Activated naive CD4-positive, alpha-beta T cell treated with anti-CD3 and anti-CD28 coated beads, Interleukin-2, amount 10 ng/mL, durations not matched to agents 7 days and 5 days (primary cell): ENCODE measurements at regions not wholly inside any gene's neighbourhood (a gene's known extent, or its start where the extent isn't known, plus 50 kb on each side); places are given as distances from the start of the nearest gene placed in this dataset.
"Not testable (repeated sequence)": the region's sequence is repeated elsewhere in the genome, so short reads cannot be mapped to it uniquely, and the experiment has no call there.

Experiments
- CTCF ChIA-PET: fragments of 350-600 bp; sonication (Branson Sonifier 250); formaldehyde crosslinking; loops from one replicate; lab custom pipeline; 2021; ENCODE audit warnings: antibody characterized with exemption; lab: Charles Lee
- DNase-seq: peaks from one replicate; pipeline ENCODE4 v3.0.0-alpha.2; 2020
- H3K27ac Mint-ChIP-seq: one replicate; pipeline ENCODE4 v1.8.0; 2021; ENCODE audit warnings: mild to moderate bottlenecking, moderate library complexity, mixed read lengths
- H3K27me3 Mint-ChIP-seq: one replicate; pipeline ENCODE4 v1.8.0; 2021; ENCODE audit warnings: mild to moderate bottlenecking, mixed read lengths
- H3K36me3 Mint-ChIP-seq: one replicate; pipeline ENCODE4 v1.8.0; 2021; ENCODE audit warnings: mixed read lengths
- H3K4me1 Mint-ChIP-seq: one replicate; pipeline ENCODE4 v1.8.0; 2021; ENCODE audit warnings: mixed read lengths
- H3K4me3 Mint-ChIP-seq: one replicate; pipeline ENCODE4 v1.8.0; 2021; ENCODE audit warnings: mild to moderate bottlenecking, moderate library complexity, mixed read lengths
- H3K9me3 Mint-ChIP-seq: one replicate; pipeline ENCODE4 v1.8.0; 2021; ENCODE audit warnings: mixed read lengths

GRCh38 chr5:52013523-52013922 is 630.3 kb downstream of the ISL1 start:
- Mint-ChIP-seq H3K9me3 (no peaks in the 10 kb centered on the region), H3K36me3 (no peaks in the 10 kb centered on the region), H3K4me1 (no peaks in the 10 kb centered on the region), H3K27ac (no peak overlapping the region), H3K27me3 (no peaks in the 10 kb centered on the region), H3K4me3 (no peak overlapping the region)
- CTCF ChIA-PET, result no interaction called here
- DNase-seq, result no peak

DNA sequence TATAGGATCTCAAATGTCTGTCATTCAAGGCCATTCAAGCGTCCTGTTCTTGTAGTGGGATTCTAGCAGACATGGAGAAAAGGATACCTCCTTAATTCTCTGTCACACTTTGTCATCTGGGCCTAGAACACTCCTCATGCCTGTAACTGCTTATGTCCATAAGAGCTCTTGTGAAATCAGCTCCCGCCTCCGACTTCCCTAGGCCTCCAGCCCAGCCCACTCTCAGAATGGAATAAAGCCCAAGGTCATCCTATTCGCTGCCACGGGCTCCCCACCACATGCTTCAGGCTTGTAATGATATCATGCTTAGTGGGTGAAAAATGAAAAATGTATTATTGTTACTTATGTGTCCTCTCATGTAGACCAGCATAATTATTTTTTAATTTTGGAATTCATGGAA is 632.5 kb downstream of the ISL1 start:
- Mint-ChIP-seq H3K9me3 (no peaks in the 10 kb centered on the region), H3K27me3 (no peaks in the 10 kb centered on the region), H3K27ac (no peak overlapping the region), H3K4me3 (no peak overlapping the region), H3K36me3 (no peaks in the 10 kb centered on the region), H3K4me1 (no peaks in the 10 kb centered on the region)
- CTCF ChIA-PET, result no interaction called here
- DNase-seq, result no peak

- H3K4me3 Mint-ChIP-seq, result no peak overlapping the region
- no peak for DNase-seq
- H3K4me1 Mint-ChIP-seq, result no peaks in the 10 kb centered on the region
- no peak overlapping the region for H3K27ac Mint-ChIP-seq
- no peaks in the 10 kb centered on the region for H3K27me3 Mint-ChIP-seq
- H3K36me3 Mint-ChIP-seq, result no peaks in the 10 kb centered on the region
- no peaks in the 10 kb centered on the region for H3K9me3 Mint-ChIP-seq
- CTCF ChIA-PET, result no interaction called here
Measured at GRCh38 chr5:52017567-52017966, 634.3 kb downstream of the ISL1 start.

DNA sequence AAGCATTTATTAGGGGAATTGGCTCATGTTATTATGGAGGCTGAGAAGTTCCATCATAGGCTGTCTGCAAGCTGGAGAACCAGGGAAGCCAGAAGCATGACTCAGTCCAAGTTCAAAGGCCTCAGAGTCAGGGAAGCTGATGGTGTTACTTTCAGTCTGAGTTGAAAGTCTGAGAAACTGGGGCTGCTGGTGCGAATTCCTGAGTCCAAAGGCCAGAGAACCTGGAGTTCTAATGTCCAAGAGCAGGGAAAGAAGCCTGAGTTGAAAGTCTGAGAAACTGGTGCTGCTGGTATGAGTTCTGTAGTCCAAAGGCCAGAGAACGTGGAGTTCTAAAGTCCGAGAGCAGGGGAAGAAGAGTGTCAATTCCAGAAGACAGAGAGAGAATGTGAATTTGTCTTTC is 641.1 kb downstream of the ISL1 start:
- H3K4me1 Mint-ChIP-seq, result no peaks in the 10 kb centered on the region
- CTCF ChIA-PET, result no interaction called here
- no peaks in the 10 kb centered on the region for H3K36me3 Mint-ChIP-seq
- H3K4me3 Mint-ChIP-seq, result no peak overlapping the region
- H3K27me3 Mint-ChIP-seq, result no peaks in the 10 kb centered on the region
- H3K9me3 Mint-ChIP-seq, result peaks cover 2% of the 10 kb centered on the region
- no peak for DNase-seq
- H3K27ac Mint-ChIP-seq, result no peak overlapping the region

DNA sequence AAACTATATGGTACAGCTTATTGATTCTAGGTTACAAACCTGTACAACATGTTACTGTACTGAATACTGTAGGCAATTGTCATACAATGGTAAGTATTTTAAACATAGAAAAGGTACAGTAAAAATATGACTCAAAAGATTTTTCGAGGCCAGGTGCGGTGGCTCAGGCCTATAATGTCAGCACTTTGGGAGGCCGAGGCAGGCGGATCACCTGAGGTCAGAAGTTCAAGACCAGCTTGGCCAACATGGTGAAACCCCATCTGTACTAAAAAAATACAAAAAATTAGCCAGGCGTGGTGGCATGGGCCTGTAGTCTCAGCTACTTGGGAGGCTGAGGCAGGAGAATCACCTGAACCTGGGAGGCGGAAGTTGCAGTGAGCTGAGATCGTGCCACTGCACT is 646.6 kb downstream of the ISL1 start:
- H3K27me3 Mint-ChIP-seq, DNase-seq, H3K9me3 Mint-ChIP-seq, H3K4me3 Mint-ChIP-seq, H3K27ac Mint-ChIP-seq, CTCF ChIA-PET, H3K36me3 Mint-ChIP-seq, H3K4me1 Mint-ChIP-seq: not testable (repeated sequence)

GRCh38 chr5:52041842-52042241 is 658.6 kb downstream of the ISL1 start:
- Mint-ChIP-seq H3K36me3 (no peaks in the 10 kb centered on the region), H3K4me3 (no peak overlapping the region), H3K27ac (no peak overlapping the region), H3K4me1 (no peaks in the 10 kb centered on the region), H3K27me3 (no peaks in the 10 kb centered on the region), H3K9me3 (no peaks in the 10 kb centered on the region)
- CTCF ChIA-PET, result no interaction called here
- DNase-seq, result no peak

DNA sequence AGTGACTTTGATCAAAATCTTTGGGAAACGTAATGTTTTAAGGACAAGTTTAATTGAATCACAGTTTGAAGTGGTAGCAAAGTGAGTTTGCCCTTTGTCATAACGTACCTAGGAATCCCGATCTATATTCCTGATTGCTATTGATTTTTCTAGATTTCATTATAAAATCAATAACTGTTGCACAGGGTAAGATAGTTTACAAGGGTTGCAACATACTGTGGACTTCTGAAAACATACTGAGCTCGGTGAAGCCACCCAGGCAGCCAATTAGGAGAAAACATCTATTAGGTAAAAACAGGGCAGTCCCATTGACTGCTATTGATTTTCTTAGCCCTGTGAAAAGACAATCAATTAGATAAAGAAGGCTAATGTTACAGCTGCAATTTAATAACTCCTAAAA is 659.9 kb downstream of the ISL1 start:
- no peak overlapping the region for H3K27ac Mint-ChIP-seq
- no peaks in the 10 kb centered on the region for H3K36me3 Mint-ChIP-seq
- no peak for DNase-seq
- CTCF ChIA-PET, result no interaction called here
- H3K9me3 Mint-ChIP-seq, result peaks cover 2% of the 10 kb centered on the region
- no peak overlapping the region for H3K4me3 Mint-ChIP-seq
- H3K4me1 Mint-ChIP-seq, result no peaks in the 10 kb centered on the region
- H3K27me3 Mint-ChIP-seq, result no peaks in the 10 kb centered on the region

DNA sequence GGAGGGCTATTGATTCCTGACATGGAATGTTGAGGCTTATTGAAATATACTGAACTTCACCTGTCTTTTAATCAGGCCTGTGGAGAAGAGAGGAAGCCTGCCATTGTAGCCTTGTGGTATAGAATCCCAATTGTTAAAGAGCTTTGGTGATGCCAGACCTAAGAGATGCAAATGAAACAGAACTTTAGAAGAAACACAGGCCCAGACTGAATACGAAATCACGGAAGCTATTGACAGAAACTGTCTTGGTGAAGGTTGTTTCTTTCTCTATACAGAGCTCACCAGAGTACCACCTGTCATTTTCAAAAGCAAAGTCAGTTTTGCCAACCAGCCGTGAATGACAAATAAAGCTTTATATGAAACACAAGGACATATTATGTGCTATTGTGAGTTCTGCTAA is 660.3 kb downstream of the ISL1 start:
- H3K4me1 Mint-ChIP-seq, result no peaks in the 10 kb centered on the region
- CTCF ChIA-PET, result no interaction called here
- H3K4me3 Mint-ChIP-seq, result no peak overlapping the region
- H3K36me3 Mint-ChIP-seq, result no peaks in the 10 kb centered on the region
- no peak for DNase-seq
- no peak overlapping the region for H3K27ac Mint-ChIP-seq
- no peaks in the 10 kb centered on the region for H3K27me3 Mint-ChIP-seq
- peaks cover 2% of the 10 kb centered on the region for H3K9me3 Mint-ChIP-seq

- no peak overlapping the region for H3K27ac Mint-ChIP-seq
- DNase-seq, result no peak
- CTCF ChIA-PET, result no interaction called here
- no peaks in the 10 kb centered on the region for H3K36me3 Mint-ChIP-seq
- H3K4me3 Mint-ChIP-seq, result no peak overlapping the region
- H3K9me3 Mint-ChIP-seq, result peaks cover 2% of the 10 kb centered on the region
- no peaks in the 10 kb centered on the region for H3K27me3 Mint-ChIP-seq
- H3K4me1 Mint-ChIP-seq, result no peaks in the 10 kb centered on the region
Measured at GRCh38 chr5:52051759-52052158, 668.5 kb downstream of the ISL1 start.

DNA sequence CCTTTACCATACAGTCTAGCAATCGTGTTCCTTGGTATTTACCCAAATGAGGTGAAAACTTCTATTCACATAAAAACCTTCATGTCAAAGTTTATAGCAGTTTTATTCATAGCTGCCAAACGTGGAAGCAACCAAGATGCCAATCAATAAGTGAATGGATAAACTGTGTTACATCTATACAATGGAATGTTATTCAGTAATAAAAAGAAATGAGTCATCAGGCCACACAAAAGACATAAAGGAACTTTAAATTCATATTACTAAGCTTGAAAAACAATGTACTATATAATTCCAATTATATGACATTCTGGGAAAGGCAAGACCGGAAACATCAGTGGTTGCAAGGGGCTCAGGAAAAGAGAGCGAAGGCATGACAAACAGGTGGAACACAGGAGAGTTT is 679.9 kb downstream of the ISL1 start:
- no peak for DNase-seq
- CTCF ChIA-PET, result no interaction called here
- H3K9me3 Mint-ChIP-seq, result peaks cover 5% of the 10 kb centered on the region
- H3K4me3 Mint-ChIP-seq, result no peak overlapping the region
- H3K27me3 Mint-ChIP-seq, result no peaks in the 10 kb centered on the region
- no peaks in the 10 kb centered on the region for H3K36me3 Mint-ChIP-seq
- no peak overlapping the region for H3K27ac Mint-ChIP-seq
- no peaks in the 10 kb centered on the region for H3K4me1 Mint-ChIP-seq

- Mint-ChIP-seq H3K4me1 (no peaks in the 10 kb centered on the region), H3K4me3 (no peak overlapping the region), H3K27ac (no peak overlapping the region), H3K9me3 (peaks cover 5% of the 10 kb centered on the region), H3K36me3 (no peaks in the 10 kb centered on the region), H3K27me3 (no peaks in the 10 kb centered on the region)
- DNase-seq, result no peak
- CTCF ChIA-PET, result no interaction called here
Measured at GRCh38 chr5:52065182-52065581, 681.9 kb downstream of the ISL1 start.

DNA sequence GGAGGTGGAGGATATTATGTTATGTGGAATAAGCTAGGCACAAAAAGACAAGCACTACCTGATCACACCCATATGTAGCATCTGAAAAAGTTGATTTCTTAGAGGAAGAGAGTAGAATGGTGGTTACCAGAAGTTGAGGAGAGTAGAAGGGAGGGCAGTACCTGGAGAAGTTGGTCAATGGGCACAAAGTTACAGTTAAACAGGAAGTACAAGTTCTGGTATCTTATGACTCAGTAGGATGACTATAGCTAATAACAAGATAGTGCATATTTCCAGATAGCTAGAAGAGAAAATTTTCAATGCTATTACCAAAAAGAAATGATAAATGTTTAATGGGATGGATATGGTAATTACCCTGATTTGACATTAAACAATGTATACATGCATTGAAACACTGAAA is 686.7 kb downstream of the ISL1 start:
- CTCF ChIA-PET, result no interaction called here
- Mint-ChIP-seq H3K27me3 (no peaks in the 10 kb centered on the region), H3K4me1 (no peaks in the 10 kb centered on the region), H3K36me3 (no peaks in the 10 kb centered on the region), H3K9me3 (peaks cover 6% of the 10 kb centered on the region), H3K4me3 (no peak overlapping the region), H3K27ac (no peak overlapping the region)
- DNase-seq, result no peak

DNA sequence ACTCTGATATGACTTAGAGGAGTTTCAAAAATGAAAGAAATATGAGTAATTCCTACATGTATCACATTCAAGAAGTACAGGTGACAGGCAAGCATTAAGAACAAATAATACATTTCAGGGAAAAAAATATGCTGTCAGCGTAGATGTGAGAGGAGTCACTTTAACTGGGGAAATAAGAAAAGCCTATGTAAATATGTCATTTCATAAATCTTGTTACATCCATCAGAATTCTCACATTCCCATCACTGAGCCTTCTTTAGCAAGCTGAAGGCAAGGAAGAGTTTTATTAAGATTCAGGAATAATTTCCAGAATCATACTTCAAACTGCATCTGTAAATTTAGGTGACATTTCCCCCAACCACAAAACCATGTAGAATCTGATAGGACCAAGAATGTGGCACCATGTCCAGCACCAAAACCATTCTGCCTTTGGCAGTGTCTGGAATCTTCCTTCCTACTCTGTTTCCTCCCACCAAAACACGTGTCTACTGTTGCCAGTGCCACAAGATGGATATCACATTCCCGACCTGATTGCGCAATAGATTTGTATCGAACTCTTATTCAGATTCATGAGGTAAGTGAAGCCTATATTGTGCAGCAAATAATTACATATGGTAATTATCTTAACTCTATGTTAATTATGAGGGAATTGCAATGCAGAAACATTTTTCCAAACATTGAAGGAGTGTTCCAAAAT is 690.9 kb downstream of the ISL1 start:
- H3K36me3 Mint-ChIP-seq, result no peaks in the 10 kb centered on the region
- no peaks in the 10 kb centered on the region for H3K27me3 Mint-ChIP-seq
- no peak overlapping the region for H3K4me3 Mint-ChIP-seq
- H3K9me3 Mint-ChIP-seq, result peaks cover 3% of the 10 kb centered on the region
- no peak for DNase-seq
- H3K27ac Mint-ChIP-seq, result no peak overlapping the region
- H3K4me1 Mint-ChIP-seq, result no peaks in the 10 kb centered on the region
- CTCF ChIA-PET, result no interaction called here

GRCh38 chr5:52077941-52078815 is 694.9 kb downstream of the ISL1 start:
- H3K9me3 Mint-ChIP-seq, result peaks cover 3% of the 10 kb centered on the region
- H3K27ac Mint-ChIP-seq, result no peak overlapping the region
- CTCF ChIA-PET, result no interaction called here
- no peaks in the 10 kb centered on the region for H3K27me3 Mint-ChIP-seq
- no peaks in the 10 kb centered on the region for H3K4me1 Mint-ChIP-seq
- no peak for DNase-seq
- no peak overlapping the region for H3K4me3 Mint-ChIP-seq
- H3K36me3 Mint-ChIP-seq, result no peaks in the 10 kb centered on the region

DNA sequence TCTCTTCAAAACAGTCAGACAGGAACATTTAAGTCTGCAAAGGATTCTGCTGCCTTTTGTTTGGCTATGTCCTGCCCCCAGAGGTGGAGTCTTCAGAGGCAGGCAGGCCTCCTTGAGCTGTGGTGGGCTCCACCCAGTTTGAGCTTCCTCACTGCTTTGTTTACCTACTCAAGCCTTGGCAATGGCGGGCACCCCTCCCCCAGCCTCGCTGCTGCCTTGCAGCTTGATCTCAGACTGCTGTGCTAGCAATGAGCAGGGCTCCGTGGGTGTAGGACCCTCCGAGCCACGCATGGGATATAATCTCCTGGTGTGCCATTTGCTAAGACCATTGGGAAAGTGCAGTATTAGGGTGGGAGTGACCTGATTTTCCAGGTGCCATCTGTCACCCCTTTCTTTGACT is 685.4 kb upstream of the ITGA1 start:
- H3K27ac Mint-ChIP-seq, H3K27me3 Mint-ChIP-seq, H3K4me1 Mint-ChIP-seq, CTCF ChIA-PET, DNase-seq, H3K4me3 Mint-ChIP-seq, H3K36me3 Mint-ChIP-seq: not testable (repeated sequence)
- peaks cover 19% of the 10 kb centered on the region for H3K9me3 Mint-ChIP-seq
